DOHH2 (cell line): ENCODE measurements at regions not wholly inside any gene's neighbourhood (a gene's known extent, or its start where the extent isn't known, plus 50 kb on each side); places are given as distances from the start of the nearest gene placed in this dataset.

Experiments
- CTCF ChIP-seq: fragments of 200-600 bp; sonication (generic); IDR thresholded peaks from one replicate; pipeline ENCODE4 v1.5.1; 2014; ENCODE audit warnings: antibody characterized with exemption, mild to moderate bottlenecking, low read depth, low read length; ENCODE audit not compliant: poor library complexity, severe bottlenecking
- EZH2phosphoT487 ChIP-seq: fragments of 200-600 bp; sonication (generic); IDR thresholded peaks from 2 replicates; pipeline ENCODE4 v1.6.1; 2017; ENCODE audit warnings: borderline replicate concordance, mild to moderate bottlenecking, antibody characterized with exemption, low read length, moderate library complexity, mixed read lengths

GRCh38 chr5:125823572-125823971 is 599.6 kb upstream of the GRAMD2B start:
- TF ChIP-seq CTCF (no peak), EZH2phosphoT487 (no peak)
